ENCODE measurements at regions not wholly inside any gene's neighbourhood (a gene's known extent, or its start where the extent isn't known, plus 50 kb on each side); places are given as distances from the start of the nearest gene placed in this dataset.

GRCh38 chr3:22980346-22980745 lies 222.8 kb upstream of the UBE2E2 start:
- intact Hi-C loops (cut with micrococcal nuclease) = no loop called here
- POLR2A ChIA-PET (ENCODE audit: partially characterized antibody) = no interaction called here
- Histone ChIP-seq H3K27me3 (ENCODE audit: insufficient read depth, low read length) (no peaks in the 10 kb centered on the region), H3K4me1 (ENCODE audit: insufficient read depth, low read length) (no peaks in the 10 kb centered on the region), H3K4me3 (ENCODE audit: low read length in 2 of 2) (no peak overlapping the region), H3K36me3 (ENCODE audit: insufficient read depth, low read length) (no peaks in the 10 kb centered on the region), H3K27ac (ENCODE audit: low read depth, low read length) (no peak overlapping the region), H3K9me3 (ENCODE audit: control insufficient read depth in 1 of 2, low read length in 2 of 2) (no peaks in the 10 kb centered on the region)
- H3K4me1 Mint-ChIP-seq = no peaks in the 10 kb centered on the region
- no peak for DNase-seq
- CTCF ChIA-PET (ENCODE audit: partially characterized antibody) = no interaction called here
- no peaks in the 10 kb centered on the region for H3K27me3 Mint-ChIP-seq
- no peaks in the 10 kb centered on the region for H3K36me3 Mint-ChIP-seq
- H3K27ac Mint-ChIP-seq = no peak overlapping the region
- H3K4me3 Mint-ChIP-seq = no peak overlapping the region
- H3K9me3 Mint-ChIP-seq = peaks cover 0 to 7% (median 0%) of the 10 kb centered on the region in 8 donors

- Histone ChIP-seq H3K36me3 (ENCODE audit: insufficient read depth, low read length) (no peaks in the 10 kb centered on the region), H3K27ac (ENCODE audit: low read depth, low read length) (no peak overlapping the region), H3K4me3 (ENCODE audit: low read length in 2 of 2) (no peak overlapping the region), H3K4me1 (ENCODE audit: insufficient read depth, low read length) (no peaks in the 10 kb centered on the region), H3K9me3 (ENCODE audit: control insufficient read depth in 1 of 2, low read length in 2 of 2) (no peaks in the 10 kb centered on the region), H3K27me3 (ENCODE audit: insufficient read depth, low read length) (no peaks in the 10 kb centered on the region)
- Mint-ChIP-seq H3K4me3 (no peak overlapping the region), H3K27me3 (no peaks in the 10 kb centered on the region), H3K27ac (no peak overlapping the region), H3K9me3 (peaks cover 0 to 8% (median 5%) of the 10 kb centered on the region in 8 donors), H3K4me1 (no peaks in the 10 kb centered on the region), H3K36me3 (no peaks in the 10 kb centered on the region)
- intact Hi-C loops (cut with micrococcal nuclease) = no loop called here
- CTCF ChIA-PET (ENCODE audit: partially characterized antibody) = no interaction called here
- POLR2A ChIA-PET (ENCODE audit: partially characterized antibody) = no interaction called here
- DNase-seq = no peak
These were observed 222.0 kb upstream of the UBE2E2 start for GRCh38 chr3:22981166-22981565.

- Mint-ChIP-seq H3K27me3 (no peaks in the 10 kb centered on the region), H3K4me3 (no peak overlapping the region), H3K27ac (no peak overlapping the region), H3K4me1 (no peaks in the 10 kb centered on the region), H3K36me3 (no peaks in the 10 kb centered on the region), H3K9me3 (peaks cover 0 to 8% (median 5%) of the 10 kb centered on the region in 8 donors)
- no peak for DNase-seq
- Histone ChIP-seq H3K27me3 (ENCODE audit: insufficient read depth, low read length) (no peaks in the 10 kb centered on the region), H3K9me3 (ENCODE audit: control insufficient read depth in 1 of 2, low read length in 2 of 2) (no peaks in the 10 kb centered on the region), H3K4me1 (ENCODE audit: insufficient read depth, low read length) (no peaks in the 10 kb centered on the region), H3K4me3 (ENCODE audit: low read length in 2 of 2) (no peak overlapping the region), H3K27ac (ENCODE audit: low read depth, low read length) (no peak overlapping the region), H3K36me3 (ENCODE audit: insufficient read depth, low read length) (no peaks in the 10 kb centered on the region)
- intact Hi-C loops (cut with micrococcal nuclease) = no loop called here
- ChIA-PET POLR2A (ENCODE audit: partially characterized antibody) (no interaction called here), CTCF (ENCODE audit: partially characterized antibody) (no interaction called here)
These were observed 221.3 kb upstream of the UBE2E2 start for GRCh38 chr3:22981861-22982260.

- H3K4me3 Mint-ChIP-seq = no peak overlapping the region
- no peak overlapping the region for H3K27ac Mint-ChIP-seq
- H3K36me3 Mint-ChIP-seq = no peaks in the 10 kb centered on the region
- DNase-seq = no peak
- Histone ChIP-seq H3K27me3 (ENCODE audit: insufficient read depth, low read length) (no peaks in the 10 kb centered on the region), H3K27ac (ENCODE audit: low read depth, low read length) (no peak overlapping the region), H3K36me3 (ENCODE audit: insufficient read depth, low read length) (no peaks in the 10 kb centered on the region), H3K4me3 (ENCODE audit: low read length in 2 of 2) (no peak overlapping the region), H3K4me1 (ENCODE audit: insufficient read depth, low read length) (no peaks in the 10 kb centered on the region), H3K9me3 (ENCODE audit: control insufficient read depth in 1 of 2, low read length in 2 of 2) (no peaks in the 10 kb centered on the region)
- no peaks in the 10 kb centered on the region for H3K27me3 Mint-ChIP-seq
- H3K9me3 Mint-ChIP-seq = peaks cover 0 to 8% (median 5%) of the 10 kb centered on the region in 8 donors
- no peaks in the 10 kb centered on the region for H3K4me1 Mint-ChIP-seq
- ChIA-PET CTCF (ENCODE audit: partially characterized antibody) (no interaction called here), POLR2A (ENCODE audit: partially characterized antibody) (no interaction called here)
- intact Hi-C loops (cut with micrococcal nuclease) = no loop called here
These were observed 220.0 kb upstream of the UBE2E2 start for GRCh38 chr3:22982981-22983587.

- Histone ChIP-seq H3K9me3 (ENCODE audit: control insufficient read depth in 1 of 2, low read length in 2 of 2) (no peaks in the 10 kb centered on the region), H3K36me3 (ENCODE audit: insufficient read depth, low read length) (no peaks in the 10 kb centered on the region), H3K27me3 (ENCODE audit: insufficient read depth, low read length) (no peaks in the 10 kb centered on the region), H3K27ac (ENCODE audit: low read depth, low read length) (no peak overlapping the region), H3K4me1 (ENCODE audit: insufficient read depth, low read length) (no peaks in the 10 kb centered on the region), H3K4me3 (ENCODE audit: low read length in 2 of 2) (no peak overlapping the region)
- H3K36me3 Mint-ChIP-seq = no peaks in the 10 kb centered on the region
- H3K4me1 Mint-ChIP-seq = no peaks in the 10 kb centered on the region
- intact Hi-C loops (cut with micrococcal nuclease) = no loop called here
- POLR2A ChIA-PET (ENCODE audit: partially characterized antibody) = no interaction called here
- no peak for DNase-seq
- peaks cover 0 to 15% (median 7%) of the 10 kb centered on the region in 8 donors for H3K9me3 Mint-ChIP-seq
- CTCF ChIA-PET (ENCODE audit: partially characterized antibody) = no interaction called here
- H3K4me3 Mint-ChIP-seq = no peak overlapping the region
- H3K27ac Mint-ChIP-seq = no peak overlapping the region
- no peaks in the 10 kb centered on the region for H3K27me3 Mint-ChIP-seq
These were observed 216.2 kb upstream of the UBE2E2 start for GRCh38 chr3:22986958-22987357.

GRCh38 chr3:22988566-22988965 lies 214.6 kb upstream of the UBE2E2 start:
- intact Hi-C loops (cut with micrococcal nuclease) = no loop called here
- no peak for DNase-seq
- no peaks in the 10 kb centered on the region for H3K27me3 Mint-ChIP-seq
- no peak overlapping the region for H3K27ac ChIP-seq (ENCODE audit: low read depth, low read length)
- no peaks in the 10 kb centered on the region for H3K27me3 ChIP-seq (ENCODE audit: insufficient read depth, low read length)
- no peak overlapping the region for H3K4me3 ChIP-seq (ENCODE audit: low read length in 2 of 2)
- no peaks in the 10 kb centered on the region for H3K9me3 ChIP-seq (ENCODE audit: control insufficient read depth in 1 of 2, low read length in 2 of 2)
- no peaks in the 10 kb centered on the region for H3K36me3 Mint-ChIP-seq
- H3K36me3 ChIP-seq (ENCODE audit: insufficient read depth, low read length) = no peaks in the 10 kb centered on the region
- peaks cover 0 to 15% (median 7%) of the 10 kb centered on the region in 8 donors for H3K9me3 Mint-ChIP-seq
- CTCF ChIA-PET (ENCODE audit: partially characterized antibody) = no interaction called here
- H3K4me1 ChIP-seq (ENCODE audit: insufficient read depth, low read length) = no peaks in the 10 kb centered on the region
- POLR2A ChIA-PET (ENCODE audit: partially characterized antibody) = no interaction called here
- H3K4me1 Mint-ChIP-seq = no peaks in the 10 kb centered on the region
- no peak overlapping the region for H3K4me3 Mint-ChIP-seq
- H3K27ac Mint-ChIP-seq = no peak overlapping the region

GRCh38 chr3:22989716-22990115 lies 213.4 kb upstream of the UBE2E2 start:
- H3K9me3 ChIP-seq (ENCODE audit: control insufficient read depth in 1 of 2, low read length in 2 of 2) = no peaks in the 10 kb centered on the region
- no peaks in the 10 kb centered on the region for H3K4me1 Mint-ChIP-seq
- no peaks in the 10 kb centered on the region for H3K27me3 ChIP-seq (ENCODE audit: insufficient read depth, low read length)
- H3K27ac Mint-ChIP-seq = no peak overlapping the region
- H3K27ac ChIP-seq (ENCODE audit: low read depth, low read length) = no peak overlapping the region
- no peak overlapping the region for H3K4me3 ChIP-seq (ENCODE audit: low read length in 2 of 2)
- H3K36me3 Mint-ChIP-seq = no peaks in the 10 kb centered on the region
- intact Hi-C loops (cut with micrococcal nuclease) = no loop called here
- ChIA-PET CTCF (ENCODE audit: partially characterized antibody) (no interaction called here), POLR2A (ENCODE audit: partially characterized antibody) (no interaction called here)
- H3K36me3 ChIP-seq (ENCODE audit: insufficient read depth, low read length) = no peaks in the 10 kb centered on the region
- H3K27me3 Mint-ChIP-seq = no peaks in the 10 kb centered on the region
- DNase-seq = no peak
- H3K4me3 Mint-ChIP-seq = no peak overlapping the region
- no peaks in the 10 kb centered on the region for H3K4me1 ChIP-seq (ENCODE audit: insufficient read depth, low read length)
- H3K9me3 Mint-ChIP-seq = peaks cover 0 to 15% (median 6%) of the 10 kb centered on the region in 8 donors
